Neutrophil (primary cell): ENCODE measurements at regions not wholly inside any gene's neighbourhood (a gene's known extent, or its start where the extent isn't known, plus 50 kb on each side); places are given as distances from the start of the nearest gene placed in this dataset.

ENCODE experiments used
- H3K27ac ChIP-seq: fragments of 200-600 bp; sonication (generic); 2 replicates; pipeline ENCODE4 v1.5.1; 2016; ENCODE audit warnings: mild to moderate bottlenecking, moderate library complexity
- H3K27me3 ChIP-seq: fragments of 200-600 bp; sonication (generic); 2 replicates; pipeline ENCODE4 v1.6.0; 2016; ENCODE audit warnings: mild to moderate bottlenecking
- H3K36me3 ChIP-seq: fragments of 200-600 bp; sonication (generic); 2 replicates; pipeline ENCODE4 v1.5.1; 2017
- H3K4me1 ChIP-seq, 2 experiments: fragments of 200-600 bp in 1 of 2; sonication (generic) in 1 of 2; 1 replicate in 1 of 2; 2 replicates in 1 of 2; pipeline versions ENCODE4 v1.5.1 to v1.6.1; 2013 to 2016; ENCODE audit warnings: low read depth in 1 of 2, low read length in 1 of 2, mild to moderate bottlenecking in 1 of 2, moderate library complexity in 1 of 2; ENCODE audit not compliant: control insufficient read depth in 1 of 2, insufficient read depth in 1 of 2
- H3K4me3 ChIP-seq, 2 experiments: fragments of 200-600 bp in 1 of 2; sonication (generic) in 1 of 2; 1 replicate in 1 of 2; 2 replicates in 1 of 2; pipeline ENCODE4 v1.5.1; 2013 to 2016; ENCODE audit warnings: low read depth in 1 of 2, low read length in 1 of 2, mild to moderate bottlenecking in 1 of 2, moderate library complexity in 1 of 2
- H3K9me3 ChIP-seq: fragments of 200-600 bp; sonication (generic); 2 replicates; pipeline ENCODE4 v1.5.1; 2016
- CTCF ChIP-seq: fragments of 200-600 bp; sonication (generic); IDR thresholded peaks from 2 replicates; pipeline ENCODE4 v1.5.1; 2016; ENCODE audit warnings: antibody characterized with exemption

- Histone ChIP-seq H3K9me3 (no peaks in the 10 kb centered on the region), H3K4me3 (no peak overlapping the region), H3K4me1 (no peaks in the 10 kb centered on the region), H3K27ac (no peak overlapping the region), H3K27me3 (no peaks in the 10 kb centered on the region), H3K36me3 (no peaks in the 10 kb centered on the region)
- TF ChIP-seq CTCF, result no peak
Measured at GRCh38 chr1:56057466-56058405, 521.6 kb downstream of the PLPP3 start.

DNA sequence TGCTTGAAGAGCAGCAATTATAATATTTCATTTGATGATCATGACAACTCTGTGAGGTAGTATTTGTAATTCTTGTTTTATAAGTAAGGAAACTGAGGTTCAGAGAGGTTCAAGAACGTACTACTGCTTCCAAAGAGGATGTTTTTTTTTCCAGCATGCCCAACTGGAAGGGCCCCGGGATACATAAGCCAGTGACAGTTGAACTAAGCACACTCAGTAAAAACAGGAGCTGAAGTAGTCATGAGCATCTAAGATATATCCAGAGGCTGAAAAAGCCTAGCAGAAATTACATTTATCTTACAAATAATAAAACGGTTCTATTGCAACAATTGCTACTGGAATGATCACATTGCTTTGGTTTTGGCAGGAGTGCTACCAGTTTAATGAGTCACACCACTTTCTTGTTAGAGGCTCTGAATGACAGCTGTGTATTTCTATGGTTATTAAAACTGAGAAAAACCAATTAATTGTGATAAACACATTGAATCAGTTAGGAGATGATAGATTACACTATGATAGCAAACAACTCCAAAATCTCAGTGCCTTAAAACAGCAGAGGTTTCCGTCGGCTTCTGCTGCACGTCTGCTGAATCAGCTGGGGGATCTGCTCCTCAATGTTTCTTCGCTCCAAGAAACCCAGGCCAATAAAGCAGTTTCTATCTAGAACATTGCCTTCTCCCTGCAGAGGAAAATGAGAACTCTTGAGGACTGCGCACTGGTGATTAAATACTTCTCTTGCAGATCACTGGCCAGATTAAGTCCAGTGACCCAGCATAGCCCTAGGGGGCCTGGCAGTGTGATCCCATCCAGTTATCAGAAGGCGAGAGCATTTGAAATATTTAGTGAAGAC lies 522.7 kb downstream of the PLPP3 start:
- no peak for TF ChIP-seq CTCF
- H3K27me3 ChIP-seq, result no peaks in the 10 kb centered on the region

GRCh38 chr1:56054959-56055358 lies 524.4 kb downstream of the PLPP3 start:
- TF ChIP-seq CTCF, result no peak
- Histone ChIP-seq H3K36me3 (no peaks in the 10 kb centered on the region), H3K27me3 (no peaks in the 10 kb centered on the region), H3K4me3 (no peak overlapping the region), H3K27ac (no peak overlapping the region), H3K9me3 (no peaks in the 10 kb centered on the region), H3K4me1 (no peaks in the 10 kb centered on the region)

More for the DNA sequence above, 522.7 kb downstream of the PLPP3 start:
- no peaks in the 10 kb centered on the region for H3K4me1 ChIP-seq
- H3K27ac ChIP-seq, result no peak overlapping the region
- no peaks in the 10 kb centered on the region for H3K9me3 ChIP-seq
- no peaks in the 10 kb centered on the region for H3K36me3 ChIP-seq
- H3K4me3 ChIP-seq, result no peak overlapping the region

- Histone ChIP-seq H3K27me3 (no peaks in the 10 kb centered on the region), H3K36me3 (no peaks in the 10 kb centered on the region), H3K4me1 (no peaks in the 10 kb centered on the region), H3K4me3 (no peak overlapping the region), H3K9me3 (no peaks in the 10 kb centered on the region), H3K27ac (no peak overlapping the region)
- TF ChIP-seq CTCF, result no peak
Measured at GRCh38 chr1:56052041-56052440, 527.3 kb downstream of the PLPP3 start.

DNA sequence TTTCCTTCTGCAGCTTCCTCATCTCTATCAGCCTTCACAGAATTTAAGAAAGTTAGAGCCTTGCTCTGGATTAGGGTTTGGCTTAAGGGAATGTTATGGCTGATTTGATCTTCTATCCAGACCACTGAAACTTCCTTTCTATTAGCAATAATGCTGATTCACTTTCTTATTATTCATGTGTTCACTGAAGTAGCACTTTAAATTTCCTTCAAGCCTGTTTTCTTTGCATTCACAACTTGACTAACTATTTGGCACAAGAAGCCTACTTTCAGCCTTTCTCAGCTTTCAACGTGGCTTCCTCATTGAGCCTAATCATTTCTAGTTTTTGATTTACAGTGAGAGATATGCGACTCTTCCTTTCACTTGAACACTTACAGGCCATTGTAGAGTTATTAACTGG lies 528.5 kb downstream of the PLPP3 start:
- Histone ChIP-seq H3K36me3 (no peaks in the 10 kb centered on the region), H3K4me3 (no peak overlapping the region), H3K9me3 (no peaks in the 10 kb centered on the region), H3K4me1 (no peaks in the 10 kb centered on the region), H3K27ac (no peak overlapping the region), H3K27me3 (no peaks in the 10 kb centered on the region)
- no peak for TF ChIP-seq CTCF
